A673 (cell line): ENCODE measurements at regions not wholly inside any gene's neighbourhood (a gene's known extent, or its start where the extent isn't known, plus 50 kb on each side); places are given as distances from the start of the nearest gene placed in this dataset.

Experiments used
- BruUV-seq: library from RNA; stranded (reverse); fragments of 400-500 nt; replicated peaks from 2 replicates; lab custom pipeline; 2021; lab: Mats Ljungman, UMichigan
- CTCF ChIA-PET: fragments of 300-600 bp; sonication (Branson Sonifier 250); formaldehyde crosslinking; loops from one replicate; lab custom pipeline; 2022; ENCODE audit warnings: antibody characterized with exemption; lab: Charles Lee
- POLR2A ChIA-PET: fragments of 300-600 bp; sonication (Branson Sonifier 250); formaldehyde crosslinking; loops from one replicate; lab custom pipeline; 2022; ENCODE audit warnings: antibody characterized with exemption; ENCODE audit not compliant: low non-redundant PET; lab: Charles Lee
- DNase-seq: peaks from one replicate; pipeline ENCODE4 v3.0.0-alpha.2; 2015; ENCODE audit warnings: low spot score
- H3K27ac ChIP-seq: fragments of 200-600 bp; sonication (generic); 2 replicates; pipeline ENCODE4 v1.5.1; 2016; ENCODE audit warnings: mixed run types, low read depth, mild to moderate bottlenecking, mixed read lengths, antibody characterized with exemption, low read length; ENCODE audit not compliant: poor library complexity, severe bottlenecking
- H3K27me3 ChIP-seq: fragments of 200-600 bp; sonication (generic); replicated peaks from 2 replicates; pipeline ENCODE4 v1.6.1; 2017; ENCODE audit warnings: mixed run types, low read depth, mild to moderate bottlenecking, mixed read lengths, antibody characterized with exemption, low read length; ENCODE audit not compliant: insufficient read depth, poor library complexity
- H3K36me3 ChIP-seq: fragments of 200-600 bp; sonication (generic); 2 replicates; pipeline ENCODE4 v1.6.1; 2016; ENCODE audit warnings: mixed run types, mild to moderate bottlenecking, mixed read lengths, antibody characterized with exemption, low read length; ENCODE audit not compliant: insufficient read depth, poor library complexity, severe bottlenecking
- H3K4me1 ChIP-seq: fragments of 200-600 bp; sonication (generic); 2 replicates; pipeline ENCODE4 v1.6.1; 2017; ENCODE audit warnings: mixed run types, mild to moderate bottlenecking, mixed read lengths, antibody characterized with exemption, low read length; ENCODE audit not compliant: insufficient read depth, poor library complexity, severe bottlenecking
- H3K4me3 ChIP-seq: fragments of 200-600 bp; sonication (generic); 2 replicates; pipeline ENCODE4 v1.5.1; 2016; ENCODE audit warnings: low read depth, mixed run types, mild to moderate bottlenecking, mixed read lengths, low read length; ENCODE audit not compliant: poor library complexity, severe bottlenecking
- H3K9me3 ChIP-seq: fragments of 200-600 bp; sonication (generic); 2 replicates; pipeline ENCODE4 v1.6.1; 2016; ENCODE audit warnings: mixed run types, low read depth, mild to moderate bottlenecking, mixed read lengths, antibody characterized with exemption, low read length; ENCODE audit not compliant: poor library complexity, severe bottlenecking
- CTCF ChIP-seq: fragments of 300-800, 200-600 bp; sonication (generic); conservative IDR thresholded peaks from 2 replicates; pipeline ENCODE4 v1.5.1; 2017; ENCODE audit warnings: low read depth, mild to moderate bottlenecking, antibody characterized with exemption, low read length, moderate library complexity, mixed read lengths
- EZH2 ChIP-seq: fragments of 200-600 bp; sonication (generic); IDR thresholded peaks from 2 replicates; pipeline ENCODE4 v1.6.1; 2017; ENCODE audit warnings: borderline replicate concordance, low read depth, mild to moderate bottlenecking, mixed read lengths, antibody characterized with exemption, low read length; ENCODE audit not compliant: poor library complexity, severe bottlenecking
- intact Hi-C: fragments of 100-400 bp; cut with micrococcal nuclease; formaldehyde crosslinking; loops from one replicate; pipeline ENCODE4 v1.10.0; 2022; ENCODE audit not compliant: unreplicated experiment

DNA sequence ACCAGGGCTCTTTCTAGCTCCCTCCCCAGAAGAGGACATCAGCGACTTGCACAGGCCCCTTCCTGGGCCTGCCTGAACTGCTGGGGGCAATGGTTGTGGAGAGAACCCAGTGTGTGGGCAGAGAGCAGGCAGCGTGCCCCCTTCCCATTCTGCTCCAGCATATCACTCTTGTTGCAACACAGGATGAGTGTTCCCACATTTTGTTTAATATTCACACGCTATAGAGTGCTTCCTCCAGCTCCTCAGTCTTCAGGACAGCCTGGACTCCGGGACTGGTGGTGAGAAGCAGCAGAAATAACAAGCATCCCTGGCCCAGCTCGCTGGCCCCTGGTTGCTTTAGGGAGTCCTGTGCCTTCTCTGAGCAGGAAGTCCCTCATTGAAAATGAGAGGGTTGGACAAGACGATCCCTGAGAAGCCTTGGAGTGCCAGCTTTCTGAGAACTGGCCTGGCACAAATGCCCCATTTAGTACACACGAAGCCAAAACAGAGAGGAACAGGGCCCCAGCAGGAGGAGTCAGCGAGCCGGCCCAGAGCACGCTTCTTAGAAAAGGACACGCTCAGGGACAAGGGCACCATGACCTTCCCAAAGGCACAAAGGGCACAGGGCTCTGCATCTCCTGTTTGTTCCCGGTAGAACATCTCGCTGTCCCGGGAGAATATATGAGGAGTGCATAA is 84.2 kb upstream of the FOXC1 start:
- CTCF ChIA-PET, result no interaction called here
- no TSS peak for BruUV-seq

GRCh38 chr6:1526398-1527072 is 83.2 kb upstream of the FOXC1 start:
- Histone ChIP-seq H3K27me3 (no peaks in the 10 kb centered on the region), H3K36me3 (no peaks in the 10 kb centered on the region), H3K9me3 (no peaks in the 10 kb centered on the region), H3K4me1 (no peaks in the 10 kb centered on the region), H3K4me3 (no peak overlapping the region), H3K27ac (no peak overlapping the region)
- TF ChIP-seq EZH2 (no peak), CTCF (no peak)
- CTCF ChIA-PET, result no interaction called here
- no peak for DNase-seq
- BruUV-seq, result no TSS peak
- POLR2A ChIA-PET, result no interaction called here
- intact Hi-C loops, result no loop called here

More for the DNA sequence above, 84.2 kb upstream of the FOXC1 start:
- Histone ChIP-seq H3K27me3 (no peaks in the 10 kb centered on the region), H3K9me3 (no peaks in the 10 kb centered on the region), H3K27ac (no peak overlapping the region), H3K4me3 (no peak overlapping the region), H3K4me1 (no peaks in the 10 kb centered on the region), H3K36me3 (no peaks in the 10 kb centered on the region)
- intact Hi-C loops, result no loop called here
- POLR2A ChIA-PET, result no interaction called here
- DNase-seq, result no peak
- TF ChIP-seq CTCF (no peak), EZH2 (no peak)

DNA sequence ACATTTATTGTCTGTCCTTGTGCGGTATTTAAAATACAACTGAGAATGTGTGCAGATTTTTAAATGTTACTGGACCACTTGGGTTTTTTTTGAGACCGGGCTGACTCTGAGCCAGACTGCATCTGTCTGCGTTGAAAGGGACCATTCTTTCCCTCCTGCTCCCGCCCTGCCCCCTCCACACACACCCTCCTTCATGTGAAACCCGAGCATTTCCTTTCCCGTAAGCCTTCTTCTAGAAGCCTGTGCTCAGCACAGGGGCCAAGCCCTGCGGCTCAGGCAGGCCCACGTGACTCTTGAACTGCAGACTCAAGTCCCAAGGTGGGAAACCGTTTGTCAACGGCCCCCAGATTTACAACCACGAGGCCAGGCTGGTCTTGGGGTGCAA is 82.7 kb upstream of the FOXC1 start:
- no TSS peak for BruUV-seq
- Histone ChIP-seq H3K36me3 (no peaks in the 10 kb centered on the region), H3K27me3 (no peaks in the 10 kb centered on the region), H3K4me1 (no peaks in the 10 kb centered on the region), H3K9me3 (no peaks in the 10 kb centered on the region), H3K27ac (no peak overlapping the region), H3K4me3 (no peak overlapping the region)
- DNase-seq, result no peak
- ChIA-PET CTCF (no interaction called here), POLR2A (no interaction called here)
- TF ChIP-seq EZH2, result no peak
- no peak for TF ChIP-seq CTCF
- intact Hi-C loops, result no loop called here
